ENCODE measurements at regions not wholly inside any gene's neighbourhood (a gene's known extent, or its start where the extent isn't known, plus 50 kb on each side); places are given as distances from the start of the nearest gene placed in this dataset.

GRCh38 chr9:129458155-129458661 is 162.7 kb downstream of the C9orf50 start:
- dilution Hi-C loops (cut with MboI; ENCODE audit: extremely low pct_ligation_motif_present, low sequenced_read_pairs) (no loop called here), intact Hi-C loops (cut with micrococcal nuclease) (no loop called here)
- DNase-seq (ENCODE audit: low read depth, low spot score) (no peak), FAIRE-seq (no peak)
- ChIA-PET POLR2A (interaction anchor here (1.6 kb wide), 1 partner anchor 280 kb away, joined by 3 read pairs; the partner anchor contains the start of gene IER5L), CTCF (interaction anchor here (0.6 to 3.7 kb wide), 4 partner anchors 10 to 315 kb away, joined by 3 to 17 read pairs (median 3); no protein-coding TSS in a partner anchor)
- no peak overlapping the region for H3K4me3 ChIP-seq (replicated peaks in 1 of 3; ENCODE audit: insufficient read depth in 1 of 3, low read depth in 1 of 3, low read length in 3 of 3)
- TF ChIP-seq GATA2 (IDR thresholded peaks at IDR 0.05; ENCODE audit: insufficient read depth, insufficient read length, low read depth, low read length) = no peak
- no peak for TF ChIP-seq POLR2A (IDR thresholded peaks at IDR 0.05; ENCODE audit: low read depth, low read length)
- no peak for TF ChIP-seq FOS (IDR thresholded peaks at IDR 0.05; ENCODE audit: borderline replicate concordance, insufficient read depth, low read length)
- no peak for TF ChIP-seq POLR2AphosphoS5 (IDR thresholded peaks at IDR 0.05; ENCODE audit: insufficient read depth, low read depth, low read length)
- no peak for TF ChIP-seq MYC (IDR thresholded peaks at IDR 0.05; ENCODE audit: low read depth, low read length)
- no peak for TF ChIP-seq CTCF (IDR thresholded peaks at IDR 0.05; ENCODE audit: extremely low read depth in 1 of 2, insufficient read depth in 1 of 2, low read depth in 1 of 2, low read length in 2 of 2)
- TF ChIP-seq, protein P1, sequence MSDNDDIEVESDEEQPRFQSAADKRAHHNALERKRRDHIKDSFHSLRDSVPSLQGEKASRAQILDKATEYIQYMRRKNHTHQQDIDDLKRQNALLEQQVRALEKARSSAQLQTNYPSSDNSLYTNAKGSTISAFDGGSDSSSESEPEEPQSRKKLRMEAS (IDR thresholded peaks at IDR 0.05; ENCODE audit: insufficient read depth, insufficient read length) = no peak
- no peak for TF ChIP-seq EZH2 (IDR thresholded peaks at IDR 0.05; ENCODE audit: borderline replicate concordance, low read depth, low read length, severe bottlenecking)
- TF ChIP-seq JUN (IDR thresholded peaks at IDR 0.05; ENCODE audit: borderline replicate concordance, insufficient read depth, insufficient read length, low read depth) = no peak
- H3K4me2 ChIP-seq (ENCODE audit: insufficient read depth, low read length) = no peak overlapping the region
- H3K79me2 ChIP-seq (ENCODE audit: control insufficient read depth, insufficient read depth, low read length) = no peaks in the 10 kb centered on the region
- BruUV-seq (replicated peaks) = no TSS peak
- no peak overlapping the region for H3K27ac ChIP-seq (ENCODE audit: insufficient read depth, low read depth, low read length)
- peaks cover 11% of the 10 kb centered on the region for H3K4me1 ChIP-seq (ENCODE audit: control insufficient read depth, extremely low read depth, insufficient read depth, low read length)
- H4K20me1 ChIP-seq (replicated peaks; ENCODE audit: control insufficient read depth, extremely low read depth, insufficient read depth, low read length) = no peaks in the 10 kb centered on the region
- no peak overlapping the region for H2AFZ ChIP-seq (ENCODE audit: low read depth, low read length)
- no peaks in the 10 kb centered on the region for H3K9me3 ChIP-seq (replicated peaks; ENCODE audit: control insufficient read depth, insufficient read depth, low read length)
- no peaks in the 10 kb centered on the region for H3K36me3 ChIP-seq (ENCODE audit: control insufficient read depth in 2 of 2, extremely low read depth in 1 of 2, insufficient read depth in 2 of 2, low read length in 2 of 2)
- H3K9ac ChIP-seq (replicated peaks; ENCODE audit: extremely low read depth, insufficient read depth, low read length) = no peak overlapping the region
- peaks cover 0 to 3% of the 10 kb centered on the region in 2 experiments for H3K27me3 ChIP-seq (ENCODE audit: control insufficient read depth in 2 of 2, insufficient read depth in 2 of 2, low read length in 2 of 2)
- H3K9me1 ChIP-seq (replicated peaks; ENCODE audit: control insufficient read depth, extremely low read depth, insufficient read depth, low read length) = no peaks in the 10 kb centered on the region

Data from endothelial cell of umbilical vein (primary cell).